ENCODE measurements at regions not wholly inside any gene's neighbourhood (a gene's known extent, or its start where the extent isn't known, plus 50 kb on each side); places are given as distances from the start of the nearest gene placed in this dataset.
A peak's percentile ranks its signal among the peaks of the same experiment; 100 is the strongest.

GRCh38 chr3:153591561-153592245, 429.7 kb downstream of the RAP2B start:
- no peak overlapping the region for H3K4me3 ChIP-seq (IDR thresholded peaks at IDR 0.05; ENCODE audit: insufficient read depth, low read depth, low read length)

GRCh38 chr3:153595186-153595815, 433.3 kb downstream of the RAP2B start:
- Histone ChIP-seq H3K36me3 (ENCODE audit: insufficient read depth) (no peaks in the 10 kb centered on the region), H3K4me2 (no peak overlapping the region), H2AFZ (ENCODE audit: low read depth) (no peak overlapping the region), H3K27me3 (ENCODE audit: insufficient read depth, low read depth) (no peaks in the 10 kb centered on the region), H4K20me1 (ENCODE audit: insufficient read depth) (no peaks in the 10 kb centered on the region), H3K9ac (no peak overlapping the region), H3K4me3 (IDR thresholded peaks at IDR 0.05; ENCODE audit: insufficient read depth, low read depth, low read length) (no peak overlapping the region), H3K4me1 (ENCODE audit: low read depth, poor library complexity, severe bottlenecking) (no peaks in the 10 kb centered on the region), H3K27ac (no peak overlapping the region), H3K79me2 (ENCODE audit: insufficient read depth, low read depth) (no peaks in the 10 kb centered on the region)
- TF ChIP-seq CTCF (conservative IDR thresholded peaks at IDR 0.05; ENCODE audit: low read depth, low read length) = peak; percentile 75

More at GRCh38 chr3:153591561-153592245, 429.7 kb downstream of the RAP2B start:
- no peak overlapping the region for H3K9ac ChIP-seq
- TF ChIP-seq CTCF (conservative IDR thresholded peaks at IDR 0.05; ENCODE audit: low read depth, low read length) = no peak
- H3K27me3 ChIP-seq (ENCODE audit: insufficient read depth, low read depth) = no peaks in the 10 kb centered on the region
- no peaks in the 10 kb centered on the region for H3K36me3 ChIP-seq (ENCODE audit: insufficient read depth)
- H3K4me2 ChIP-seq = no peak overlapping the region
- H3K27ac ChIP-seq = no peak overlapping the region
- H4K20me1 ChIP-seq (ENCODE audit: insufficient read depth) = no peaks in the 10 kb centered on the region
- no peaks in the 10 kb centered on the region for H3K4me1 ChIP-seq (ENCODE audit: low read depth, poor library complexity, severe bottlenecking)
- no peak overlapping the region for H2AFZ ChIP-seq (ENCODE audit: low read depth)
- no peaks in the 10 kb centered on the region for H3K79me2 ChIP-seq (ENCODE audit: insufficient read depth, low read depth)

GRCh38 chr3:153596401-153596800, 434.4 kb downstream of the RAP2B start:
- Histone ChIP-seq H3K79me2 (ENCODE audit: insufficient read depth, low read depth) (no peaks in the 10 kb centered on the region), H3K4me2 (no peak overlapping the region), H3K4me1 (ENCODE audit: low read depth, poor library complexity, severe bottlenecking) (no peaks in the 10 kb centered on the region), H3K27me3 (ENCODE audit: insufficient read depth, low read depth) (no peaks in the 10 kb centered on the region), H3K36me3 (ENCODE audit: insufficient read depth) (no peaks in the 10 kb centered on the region), H3K27ac (no peak overlapping the region), H4K20me1 (ENCODE audit: insufficient read depth) (no peaks in the 10 kb centered on the region), H3K9ac (no peak overlapping the region), H3K4me3 (IDR thresholded peaks at IDR 0.05; ENCODE audit: insufficient read depth, low read depth, low read length) (no peak overlapping the region), H2AFZ (ENCODE audit: low read depth) (no peak overlapping the region)
- TF ChIP-seq CTCF (conservative IDR thresholded peaks at IDR 0.05; ENCODE audit: low read depth, low read length) = no peak

GRCh38 chr3:153599685-153600084, 437.7 kb downstream of the RAP2B start:
- TF ChIP-seq CTCF (conservative IDR thresholded peaks at IDR 0.05; ENCODE audit: low read depth, low read length) = no peak
- Histone ChIP-seq H3K4me2 (no peak overlapping the region), H3K79me2 (ENCODE audit: insufficient read depth, low read depth) (no peaks in the 10 kb centered on the region), H3K27me3 (ENCODE audit: insufficient read depth, low read depth) (no peaks in the 10 kb centered on the region), H3K9ac (no peak overlapping the region), H4K20me1 (ENCODE audit: insufficient read depth) (no peaks in the 10 kb centered on the region), H3K4me3 (IDR thresholded peaks at IDR 0.05; ENCODE audit: insufficient read depth, low read depth, low read length) (no peak overlapping the region), H3K4me1 (ENCODE audit: low read depth, poor library complexity, severe bottlenecking) (no peaks in the 10 kb centered on the region), H2AFZ (ENCODE audit: low read depth) (no peak overlapping the region), H3K36me3 (ENCODE audit: insufficient read depth) (no peaks in the 10 kb centered on the region), H3K27ac (no peak overlapping the region)
